ENCODE measurements at regions not wholly inside any gene's neighbourhood (a gene's known extent, or its start where the extent isn't known, plus 50 kb on each side); places are given as distances from the start of the nearest gene placed in this dataset.
"Not testable (repeated sequence)": the region's sequence is repeated elsewhere in the genome, so short reads cannot be mapped to it uniquely, and the experiment has no call there.

DNA sequence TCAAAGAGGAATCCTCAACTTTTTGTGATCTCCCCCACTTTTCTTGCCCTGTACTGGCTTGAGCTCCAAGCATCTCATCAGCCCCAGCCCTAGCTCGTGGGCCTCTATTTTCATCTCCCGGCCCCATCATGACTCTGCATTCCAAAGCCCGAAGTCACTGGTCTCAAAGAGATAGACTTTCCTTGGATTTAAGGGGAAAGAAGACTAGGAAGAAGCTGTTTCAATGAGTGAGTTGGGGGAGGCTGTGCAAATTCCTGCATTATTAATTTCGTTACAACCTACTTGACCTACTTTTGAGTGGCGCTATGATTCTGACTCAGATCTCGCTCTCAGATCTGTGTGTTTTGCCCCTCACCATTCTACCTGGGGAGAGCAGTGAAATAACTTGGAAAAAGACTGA, 266.6 kb upstream of the TBL1XR1 start:
- DNase-seq: no peak

DNA sequence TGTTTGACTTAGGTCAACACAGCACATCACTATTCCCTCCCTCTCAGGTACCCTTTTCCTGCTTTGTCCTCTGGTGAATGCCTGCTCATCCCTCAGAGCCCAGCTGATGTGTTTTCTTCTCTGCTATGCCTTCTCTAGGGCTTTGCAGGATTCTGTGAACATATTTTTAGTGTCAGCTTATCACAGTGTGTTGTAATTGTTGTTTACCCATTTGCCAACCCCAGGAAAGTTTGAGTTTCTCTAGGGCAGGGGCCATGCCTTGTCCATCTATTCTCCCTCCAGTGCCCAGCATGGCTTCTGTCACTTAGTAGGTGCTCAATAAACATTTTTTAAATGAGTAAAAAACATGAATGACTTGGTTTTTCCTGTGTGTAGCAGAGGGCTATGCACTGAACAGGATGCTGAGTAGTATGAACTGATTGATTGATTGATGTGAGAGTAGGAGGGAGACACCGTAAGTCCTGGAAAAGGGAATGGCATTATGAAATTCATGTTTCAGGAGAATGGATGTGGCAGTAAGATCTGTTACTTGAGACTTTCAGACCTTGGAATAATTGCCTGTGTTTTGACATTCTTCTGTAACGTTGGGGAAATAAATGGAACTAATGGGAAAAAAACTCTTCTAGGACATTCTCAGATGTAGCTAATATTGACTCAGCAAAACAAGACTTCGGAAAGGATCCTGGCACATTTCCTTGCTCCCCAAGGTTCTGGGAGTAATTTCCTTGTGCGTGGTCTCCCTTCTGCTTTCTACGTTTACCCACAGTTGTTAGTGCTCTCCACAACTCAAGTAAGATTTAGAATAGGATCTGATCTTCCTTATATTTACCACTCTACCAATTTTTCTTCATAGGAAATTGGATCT, 267.3 kb upstream of the TBL1XR1 start:
- no peak for DNase-seq

DNA sequence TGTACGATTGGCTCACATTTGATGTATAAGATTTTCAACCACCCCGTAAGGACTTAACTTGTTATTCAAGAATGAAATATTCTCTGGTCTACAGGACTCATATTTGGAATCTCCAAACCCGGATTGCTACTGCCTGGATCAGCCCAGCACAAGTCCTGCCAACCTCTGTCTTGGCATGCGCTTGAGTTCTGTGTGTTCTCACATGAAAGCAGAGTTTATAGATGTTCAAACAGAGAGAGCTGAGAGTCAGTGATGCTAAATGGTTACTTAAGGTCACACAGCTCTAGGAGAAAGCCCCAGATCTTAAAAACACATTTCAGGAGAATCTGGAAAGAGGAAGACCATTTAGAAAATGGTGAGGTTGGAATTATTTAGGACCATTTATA, 268.0 kb upstream of the TBL1XR1 start:
- no peak for DNase-seq

DNA sequence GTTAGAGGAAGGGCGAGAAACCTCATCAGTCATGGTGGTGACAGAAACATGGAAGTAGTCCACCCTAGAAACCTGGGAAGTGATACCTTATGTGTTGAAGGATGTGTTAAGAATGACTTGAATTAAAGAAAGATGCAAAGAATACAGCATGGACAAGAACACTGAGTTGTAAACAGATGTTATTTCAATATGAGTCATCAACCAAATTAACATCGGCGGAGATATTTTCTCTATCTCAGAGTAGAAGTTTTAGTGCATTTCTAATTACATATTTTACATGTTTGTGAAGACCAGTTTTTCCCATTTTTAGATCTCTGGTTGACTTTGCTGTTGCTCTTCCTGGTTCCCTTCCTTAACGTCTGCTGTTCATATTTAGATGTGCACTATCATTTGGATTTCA, 268.8 kb upstream of the TBL1XR1 start:
- no peak for DNase-seq

DNA sequence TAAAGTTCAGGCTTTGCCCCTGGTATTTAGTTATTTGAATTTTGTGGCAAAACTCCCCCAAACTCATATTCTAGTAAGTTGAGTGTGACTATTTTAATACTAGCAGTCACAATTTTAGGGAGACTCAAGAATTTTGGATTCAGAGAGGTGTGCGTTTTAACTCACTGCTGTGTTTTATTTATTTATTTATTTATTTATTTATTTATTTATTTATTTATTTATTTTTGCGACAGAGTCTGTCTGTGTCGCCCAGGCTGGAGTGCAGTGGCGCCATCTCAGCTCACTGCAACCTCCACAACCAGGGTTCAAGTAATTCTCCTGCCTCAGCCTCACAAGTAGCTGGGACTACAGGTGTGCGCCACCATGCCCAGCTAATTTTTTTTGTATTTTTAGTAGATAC, 269.3 kb upstream of the TBL1XR1 start:
- not testable (repeated sequence) for DNase-seq

DNA sequence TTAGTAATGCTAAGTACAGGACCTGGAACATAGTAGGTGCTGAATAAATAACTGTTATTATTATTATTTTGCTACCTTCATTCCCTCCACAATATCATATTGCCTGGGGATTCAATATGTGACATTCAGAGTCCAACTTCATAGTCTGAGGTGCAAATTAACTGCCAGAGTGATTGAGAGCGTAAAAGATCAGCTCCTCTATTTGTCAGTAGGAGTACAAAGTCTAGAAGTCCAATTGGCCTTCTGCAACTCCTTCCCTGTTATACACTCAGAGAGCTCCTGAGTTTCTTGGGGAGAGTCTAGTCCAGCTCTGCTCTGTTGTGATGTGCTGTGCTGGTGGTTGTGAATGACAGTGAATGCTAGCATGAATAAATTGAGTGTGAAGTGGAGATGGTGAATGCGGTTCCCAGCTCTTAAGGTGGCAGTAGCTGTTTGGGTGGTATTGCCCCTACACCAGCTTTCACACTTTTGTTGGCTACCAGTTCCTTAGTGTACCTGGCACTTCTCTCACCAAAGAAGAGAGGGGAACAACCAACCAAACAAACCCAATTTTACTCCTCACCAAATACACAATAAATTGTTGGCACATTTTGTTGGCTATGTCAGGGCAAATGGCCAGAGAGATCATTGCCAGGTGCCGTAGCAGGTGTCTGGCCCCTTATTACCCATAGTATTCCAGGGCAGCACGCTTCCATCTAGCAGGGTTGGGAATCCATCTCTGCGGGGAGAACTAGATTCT, 270.1 kb upstream of the TBL1XR1 start:
- DNase-seq: no peak

DNA sequence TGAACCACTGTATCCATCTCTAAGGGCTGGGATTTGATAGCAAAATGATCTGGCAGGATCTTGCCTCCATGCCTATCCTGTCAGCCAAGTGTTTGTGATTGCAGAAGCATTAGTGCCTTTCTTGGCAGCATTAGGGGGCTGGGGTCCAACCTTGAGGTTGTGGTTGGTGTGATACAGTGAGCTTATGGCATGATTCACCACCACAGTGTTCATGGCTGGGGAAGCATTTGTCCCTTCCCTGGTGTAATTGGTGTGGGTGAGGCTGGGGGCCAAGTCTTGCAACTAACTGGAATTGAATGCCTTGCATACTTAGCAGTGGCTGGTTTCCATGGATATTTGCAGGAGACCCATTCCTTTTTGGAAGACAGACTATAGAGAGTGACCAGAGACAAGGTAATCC, 271.0 kb upstream of the TBL1XR1 start:
- DNase-seq: no peak

DNA sequence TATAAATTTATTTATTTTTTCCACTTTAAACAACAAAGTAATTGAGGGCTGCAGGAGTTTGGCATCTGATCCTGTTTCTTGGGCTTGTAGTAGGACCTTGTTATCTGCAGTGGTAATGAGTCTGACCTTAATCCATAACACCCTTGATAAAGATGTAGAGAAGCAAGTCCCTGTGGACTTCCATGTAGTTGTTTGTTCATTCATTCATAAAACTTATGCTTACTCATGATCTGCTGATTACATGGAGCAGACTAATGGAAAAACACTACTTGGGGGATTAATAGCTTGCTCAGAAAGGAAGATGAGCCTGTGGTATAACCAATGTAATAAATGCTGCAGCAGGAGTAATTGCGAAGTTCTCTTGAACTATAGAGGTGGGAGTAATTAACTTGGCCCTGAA, 271.5 kb upstream of the TBL1XR1 start:
- DNase-seq: no peak

DNA sequence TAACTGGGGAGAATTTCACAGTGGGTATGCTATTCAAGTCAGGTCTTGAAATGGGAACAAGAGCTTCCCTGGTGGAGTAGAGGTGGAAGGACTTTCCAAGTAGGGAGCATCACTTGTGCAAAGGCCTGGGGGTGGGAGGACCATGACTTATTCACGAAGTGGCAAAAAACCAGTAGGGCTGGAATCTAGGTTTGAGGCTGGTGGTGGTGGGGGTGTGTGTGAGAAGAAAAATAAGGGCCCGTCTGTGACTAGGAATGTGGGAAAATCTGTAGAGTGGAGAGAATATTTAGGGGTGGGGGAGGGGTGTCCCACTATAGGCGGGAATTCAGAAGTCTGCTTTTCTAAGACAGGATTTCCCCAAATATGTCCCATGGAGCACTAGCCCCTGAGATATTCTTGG, 271.9 kb upstream of the TBL1XR1 start:
- DNase-seq: no peak

DNA sequence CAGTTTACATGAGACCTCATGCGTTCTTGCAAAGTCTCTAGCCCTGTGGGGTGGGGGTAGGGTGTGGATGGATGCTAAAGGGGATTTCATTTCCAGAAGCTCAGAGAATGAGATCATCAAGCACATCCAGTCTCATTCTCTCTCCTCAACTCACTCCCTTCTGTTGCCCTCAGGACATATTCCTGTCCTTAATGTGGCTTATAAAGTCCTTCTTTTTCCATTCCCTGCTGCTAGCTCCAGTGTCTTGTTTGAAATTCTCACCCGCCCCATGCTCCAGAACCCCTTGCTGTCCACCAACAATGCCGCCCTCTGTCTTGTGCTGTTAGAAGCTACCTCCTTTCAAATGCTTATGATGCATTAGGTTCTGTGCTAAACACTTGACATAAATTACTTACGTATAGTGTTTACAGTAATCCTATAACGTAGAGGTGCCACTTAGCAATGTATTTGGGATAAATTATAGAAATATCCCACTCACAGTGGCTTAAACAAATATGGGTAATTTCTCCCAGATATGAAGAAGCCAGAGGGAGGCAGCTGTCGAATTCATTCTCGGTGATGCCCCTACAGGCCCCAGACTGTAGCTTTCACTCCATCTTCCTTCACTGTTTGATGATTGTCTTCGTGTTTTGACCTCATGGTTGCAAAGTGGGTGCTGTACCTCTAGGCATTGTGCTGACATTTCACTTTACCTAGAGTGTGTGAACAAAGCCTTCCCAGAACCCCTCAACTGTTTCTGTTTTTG, 273.1 kb upstream of the TBL1XR1 start:
- DNase-seq: no peak

DNA sequence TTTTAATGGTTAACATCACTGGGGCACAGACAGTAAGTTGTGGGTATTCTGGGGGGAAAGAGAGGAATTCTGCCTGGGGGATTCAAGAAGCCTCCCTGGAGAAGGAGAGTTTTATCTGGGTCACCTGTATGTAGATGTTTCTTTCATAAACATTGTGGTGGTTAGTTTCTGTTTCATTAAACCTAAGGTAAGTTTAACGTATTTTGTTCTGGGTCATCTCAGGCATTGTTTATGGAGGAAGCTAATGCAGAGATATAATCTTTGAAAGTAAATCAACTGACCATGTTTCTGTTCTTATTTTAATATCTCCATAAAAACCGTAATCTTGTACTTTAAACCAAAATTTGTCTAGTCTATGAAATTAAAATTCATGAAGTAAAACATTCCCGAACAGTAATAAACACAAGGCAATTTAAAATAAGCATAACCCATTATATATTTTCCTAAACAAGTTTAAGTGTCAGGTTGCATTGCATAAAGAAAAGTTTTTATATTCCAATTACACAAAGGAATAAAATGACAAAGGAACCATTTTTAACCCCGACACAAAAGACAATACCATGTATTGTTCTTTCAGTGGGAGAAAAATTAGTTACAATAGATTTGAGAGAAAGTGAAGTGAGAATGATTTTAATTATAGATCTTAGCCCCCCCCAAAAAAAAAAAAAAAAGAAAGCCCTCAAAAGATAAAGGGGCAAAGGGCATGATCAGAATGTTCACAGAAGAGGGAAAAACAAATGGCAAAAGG, 274.6 kb upstream of the TBL1XR1 start:
- no peak for DNase-seq

DNA sequence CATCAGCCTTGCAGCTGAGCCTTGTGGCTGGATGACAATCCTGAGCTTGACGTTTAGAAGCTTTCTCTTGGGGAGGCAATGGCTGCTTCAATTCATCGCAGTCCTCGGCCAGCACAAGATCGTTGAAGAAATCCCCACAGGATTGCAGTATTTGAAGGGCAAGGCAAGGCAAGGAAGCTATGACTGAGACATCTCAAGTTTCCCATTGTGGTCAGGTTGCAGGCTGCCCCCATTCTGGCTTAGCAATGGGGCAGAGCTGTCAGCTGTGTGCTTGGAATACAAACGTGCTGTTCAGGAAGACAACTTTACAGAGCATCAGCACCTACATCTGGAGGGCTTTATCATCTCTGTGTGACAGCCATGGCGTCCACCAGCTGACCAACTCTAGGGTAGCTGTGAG, 275.9 kb upstream of the TBL1XR1 start:
- DNase-seq: no peak

DNA sequence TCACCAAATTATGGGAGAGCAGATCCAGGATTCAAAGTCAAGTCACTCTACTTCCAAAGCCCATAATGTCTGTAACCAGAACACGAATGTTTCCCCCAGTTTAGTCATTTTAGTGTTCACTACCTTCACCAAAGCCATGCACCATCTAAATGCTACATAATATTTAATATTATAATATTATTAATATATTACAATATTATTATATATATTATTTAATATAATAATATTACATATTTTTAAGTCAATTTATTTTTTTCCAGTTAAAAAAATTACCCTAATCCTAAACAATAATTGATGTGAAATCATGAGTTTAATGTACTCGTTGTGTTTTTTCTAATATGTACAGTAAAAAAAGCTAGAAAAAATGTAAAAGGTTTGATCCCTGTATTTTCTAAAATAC, 276.6 kb upstream of the TBL1XR1 start:
- no peak for DNase-seq

DNA sequence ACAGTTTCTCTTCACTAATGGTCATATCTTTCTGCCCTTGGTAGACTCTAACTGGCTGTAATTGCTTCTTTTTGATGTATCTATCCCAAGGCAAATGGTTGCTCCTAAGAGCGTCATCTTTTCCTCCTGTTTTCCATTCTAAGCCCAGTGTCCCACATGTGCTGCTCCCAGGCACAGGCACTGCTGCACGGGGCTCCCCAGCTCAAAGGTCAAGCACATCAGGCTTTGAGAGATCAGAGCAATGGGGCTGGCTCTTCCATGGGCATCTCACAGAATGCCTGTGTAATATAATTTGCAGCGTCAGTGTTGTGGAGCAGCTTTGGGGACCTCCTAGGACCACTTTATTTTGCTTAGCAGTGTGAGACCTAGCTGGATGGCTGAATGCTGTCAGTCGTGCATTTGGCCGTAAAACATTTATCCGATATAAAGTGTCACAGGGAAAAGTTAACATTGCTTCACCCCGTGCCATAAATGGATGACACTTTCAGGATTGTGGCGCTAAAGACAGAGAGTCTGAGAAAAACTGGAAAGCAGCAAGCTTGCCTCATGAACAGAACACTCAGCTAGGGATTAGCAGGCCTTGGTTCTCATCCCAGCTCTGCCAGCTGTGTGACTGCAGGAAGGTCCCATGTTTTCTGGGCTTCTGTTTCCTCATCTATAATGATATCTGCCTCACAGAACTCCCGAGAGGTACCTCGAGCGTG, 277.5 kb upstream of the TBL1XR1 start:
- DNase-seq: no peak

DNA sequence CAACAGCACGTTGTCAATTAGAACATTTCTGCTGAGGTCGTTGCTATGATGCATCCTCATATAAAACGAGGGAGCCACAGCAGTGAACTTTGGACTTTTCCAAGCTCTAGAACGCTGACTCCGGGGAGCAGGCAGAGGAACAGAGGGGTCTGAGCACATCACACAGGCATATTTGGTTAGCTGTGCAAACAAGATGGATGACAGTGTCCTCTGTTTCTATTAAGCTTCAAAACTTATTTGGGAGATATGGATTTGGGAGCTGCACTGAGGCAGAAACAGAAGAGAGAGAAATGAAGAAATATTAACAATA, 278.0 kb upstream of the TBL1XR1 start:
- DNase-seq: no peak

DNA sequence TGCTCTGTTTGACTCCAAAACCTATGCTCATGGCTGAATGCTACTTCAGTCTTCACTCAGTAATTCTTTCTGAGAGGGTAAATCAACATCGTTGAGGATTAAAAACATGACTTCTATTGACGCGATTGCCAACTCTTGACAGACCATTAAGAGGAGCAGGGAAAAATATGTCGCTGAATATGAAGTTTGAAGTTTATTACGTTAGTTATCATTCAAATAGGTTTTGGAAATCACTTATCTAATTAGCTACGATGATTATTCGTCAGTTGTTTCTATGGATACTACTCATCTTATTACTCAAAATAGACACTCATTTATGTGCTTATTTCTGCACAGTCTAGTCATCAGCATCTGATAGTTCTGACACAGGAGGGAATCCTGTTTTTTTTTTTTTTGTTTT, 279.2 kb upstream of the TBL1XR1 start:
- no peak for DNase-seq

DNA sequence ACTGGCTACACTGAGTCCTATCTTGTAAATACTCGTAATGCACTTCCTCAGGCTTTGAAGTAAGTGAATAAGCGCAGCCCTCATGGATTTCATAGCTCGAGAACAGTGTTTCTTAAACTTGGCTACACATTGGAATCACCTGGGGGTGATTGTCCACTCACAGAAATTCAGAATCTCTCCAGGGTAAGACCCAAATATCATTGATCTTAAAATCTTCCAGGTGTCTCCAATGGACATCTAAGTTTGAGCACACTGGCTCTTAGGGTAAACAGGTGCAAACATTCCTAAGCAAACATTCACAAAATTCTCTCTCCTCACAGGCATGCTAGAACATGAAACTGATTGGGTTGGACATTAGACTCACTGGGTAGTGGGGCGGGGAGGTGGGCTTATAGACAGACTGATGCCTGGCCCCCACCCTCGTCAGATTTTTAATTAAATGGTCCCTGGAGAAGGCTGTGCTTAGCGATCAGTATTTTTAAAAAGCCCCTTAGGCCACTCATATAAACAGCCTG, 279.7 kb upstream of the TBL1XR1 start:
- DNase-seq: no peak

DNA sequence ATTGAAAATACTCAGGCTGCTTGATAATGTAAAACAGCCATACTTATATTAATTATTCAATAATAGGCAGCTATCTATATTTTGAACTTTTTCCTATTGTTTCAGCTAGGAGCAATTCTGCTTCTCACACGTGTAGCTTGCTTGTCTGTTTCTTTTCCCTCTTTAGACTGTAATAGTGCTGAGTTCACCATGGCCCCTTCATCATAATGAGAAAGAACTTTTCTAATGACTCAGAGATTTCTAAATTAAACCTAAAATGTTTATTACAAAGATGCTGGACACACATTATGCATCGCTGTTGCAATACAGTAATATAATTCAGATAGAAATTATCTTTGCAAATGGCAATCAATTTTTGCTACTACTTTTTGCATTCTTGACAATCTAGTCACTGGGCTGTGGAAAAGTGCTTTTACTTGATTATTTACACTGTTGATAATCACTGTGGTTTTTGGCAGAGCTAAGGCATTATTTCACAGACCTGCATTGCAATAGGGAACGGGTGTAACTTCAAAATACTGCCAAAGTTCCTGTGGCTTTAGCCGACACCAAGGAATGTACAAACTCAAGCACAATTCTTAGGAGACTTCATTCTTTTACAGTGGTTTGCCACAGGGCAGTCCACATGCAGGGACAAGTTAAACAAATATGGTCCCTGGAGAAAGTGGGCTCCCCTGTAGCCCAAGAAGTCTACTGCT, 281.0 kb upstream of the TBL1XR1 start:
- no peak for DNase-seq

DNA sequence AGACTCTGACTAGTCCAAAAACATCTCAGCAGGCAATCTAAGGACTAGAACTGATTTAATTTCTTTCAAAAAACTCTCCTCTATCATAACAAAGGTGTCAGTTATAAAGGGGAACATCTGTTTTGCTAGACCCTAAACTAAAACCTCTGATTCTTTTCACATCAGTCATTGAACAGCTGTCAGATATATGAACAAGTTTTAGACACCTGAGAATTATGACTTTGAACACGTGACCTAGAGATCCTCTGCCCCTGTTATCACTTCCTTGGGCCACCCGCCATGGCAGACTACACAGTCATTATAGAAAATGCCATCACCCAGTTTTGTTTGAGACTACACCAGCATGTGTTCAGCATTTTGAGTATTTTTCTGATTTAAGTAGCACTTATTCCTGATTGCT, 282.3 kb upstream of the TBL1XR1 start:
- no peak for DNase-seq

DNA sequence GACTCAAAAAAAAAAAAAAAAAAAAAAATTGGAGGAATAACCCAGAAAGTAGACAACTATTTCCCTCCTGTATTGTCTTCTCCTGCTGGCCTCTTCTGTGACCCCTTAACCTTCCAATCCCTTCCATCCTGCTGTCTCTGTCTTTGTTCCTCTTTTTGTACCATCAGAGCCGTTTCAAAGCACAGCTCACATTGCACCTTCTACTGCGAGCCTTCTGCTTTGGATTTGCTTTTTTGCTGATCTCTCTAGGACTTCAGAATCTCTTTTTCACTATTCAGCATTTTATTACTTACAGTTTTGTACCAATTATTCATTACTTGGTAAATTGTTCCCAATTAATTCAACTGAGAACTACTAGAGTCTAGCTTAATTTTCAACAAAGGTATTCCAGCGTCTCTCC, 284.0 kb upstream of the TBL1XR1 start:
- DNase-seq: no peak

DNA sequence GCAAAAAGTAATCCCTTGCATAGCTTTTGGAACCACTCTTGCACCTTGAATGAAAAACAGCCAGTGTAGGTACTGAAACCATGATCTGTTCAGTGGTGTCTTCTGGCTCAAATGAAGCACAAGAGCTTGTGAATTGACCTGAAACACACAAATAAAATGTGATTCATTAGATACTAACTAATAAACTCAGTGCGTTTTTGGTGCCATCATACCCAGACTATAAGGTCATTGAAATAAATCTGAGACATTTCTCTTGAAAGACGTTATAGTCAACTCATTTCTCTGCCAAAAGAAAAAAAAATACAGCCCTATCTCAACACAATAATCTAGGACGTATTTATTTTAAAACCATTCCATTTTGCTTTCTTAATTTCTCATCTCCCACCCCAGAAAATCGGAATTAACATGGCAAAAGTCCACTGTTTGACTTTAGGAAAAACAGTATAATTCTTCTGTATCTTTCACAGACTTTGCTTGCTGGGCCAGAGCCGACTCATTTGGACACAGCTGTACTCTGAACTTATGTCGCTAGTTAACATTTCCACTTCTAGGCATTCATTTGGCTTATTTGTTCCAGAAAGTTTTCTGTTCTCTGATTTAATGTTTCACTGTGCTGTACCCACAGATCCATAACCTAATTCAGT, 284.9 kb upstream of the TBL1XR1 start:
- DNase-seq: no peak
